Common myeloid progenitor, CD34-positive (primary cell): ENCODE measurements at regions not wholly inside any gene's neighbourhood (a gene's known extent, or its start where the extent isn't known, plus 50 kb on each side); places are given as distances from the start of the nearest gene placed in this dataset.

ENCODE experiments used
- CTCF ChIA-PET: fragments of 350-600 bp; sonication (Branson Sonifier 250); formaldehyde crosslinking; loops from one replicate; lab custom pipeline; 2021; ENCODE audit warnings: antibody characterized with exemption; lab: Charles Lee
- POLR2A ChIA-PET: fragments of 350-600 bp; sonication (Branson Sonifier 250); formaldehyde crosslinking; loops from one replicate; lab custom pipeline; 2021; ENCODE audit warnings: antibody characterized with exemption; lab: Charles Lee
- DNase-seq, 3 donors: peaks; one replicate each; pipeline versions ENCODE4 v3.0.0 to v3.0.0-alpha.2; 2013
- H3K27ac ChIP-seq, 2 experiments: 1 replicate in 1 of 2; 2 replicates in 1 of 2; pipeline ENCODE4 v1.7.0; 2013; ENCODE audit warnings: inconsistent platforms in 2 of 2, low read length in 2 of 2, mild to moderate bottlenecking in 2 of 2, low read depth in 1 of 2, moderate library complexity in 1 of 2; ENCODE audit not compliant: severe bottlenecking in 2 of 2, insufficient read depth in 1 of 2, poor library complexity in 1 of 2
- H3K27me3 ChIP-seq, 5 experiments: replicated peaks in 2 of 5; 1 replicate in 3 of 5; 2 replicates in 2 of 5; pipeline versions ENCODE4 v1.6.1 to v1.7.0; 2013; ENCODE audit warnings: low read length in 4 of 5, mild to moderate bottlenecking in 2 of 5, moderate library complexity in 2 of 5, inconsistent platforms in 1 of 5; ENCODE audit not compliant: insufficient read depth in 5 of 5, control insufficient read depth in 4 of 5
- H3K36me3 ChIP-seq, 4 experiments: 1 replicate in 2 of 4; 2 replicates in 2 of 4; pipeline versions ENCODE4 v1.6.1 to v1.7.0; 2013; ENCODE audit warnings: low read length in 3 of 4, control low read depth in 1 of 4, mild to moderate bottlenecking in 1 of 4; ENCODE audit not compliant: control insufficient read depth in 4 of 4, insufficient read depth in 4 of 4
- H3K4me1 ChIP-seq, 4 experiments: 1 replicate in 3 of 4; 2 replicates in 1 of 4; pipeline versions ENCODE4 v1.6.1 to v1.7.1; 2013; ENCODE audit warnings: low read length in 3 of 4, mild to moderate bottlenecking in 3 of 4, control low read depth in 1 of 4, inconsistent platforms in 1 of 4, moderate library complexity in 1 of 4; ENCODE audit not compliant: control insufficient read depth in 4 of 4, insufficient read depth in 4 of 4; ENCODE audit errors: control extremely low read depth in 1 of 4
- H3K4me3 ChIP-seq, 7 experiments: 1 replicate in 4 of 7; 2 replicates in 3 of 7; pipeline versions ENCODE4 v1.5.1 to v1.7.0; 2013; ENCODE audit warnings: mild to moderate bottlenecking in 7 of 7, low read length in 6 of 7, moderate library complexity in 6 of 7, inconsistent platforms in 2 of 7, low read depth in 2 of 7, control low read depth in 1 of 7; ENCODE audit not compliant: insufficient read depth in 4 of 7, control insufficient read depth in 1 of 7; ENCODE audit errors: extremely low read depth in 1 of 7
- H3K9me3 ChIP-seq, 5 experiments: 1 replicate in 4 of 5; 2 replicates in 1 of 5; pipeline versions ENCODE4 v1.6.1 to v1.7.1; 2013; ENCODE audit warnings: low read length in 4 of 5, mild to moderate bottlenecking in 2 of 5, inconsistent platforms in 1 of 5, low read depth in 1 of 5, moderate library complexity in 1 of 5; ENCODE audit not compliant: control insufficient read depth in 4 of 5, insufficient read depth in 2 of 5; ENCODE audit errors: control extremely low read depth in 1 of 5
- WGBS: methylation state at CpG from one replicate; pipeline ENCODE4 v1.1.5; 2013; ENCODE audit not compliant: insufficient coverage; 5-methylcytosine and 5-hydroxymethylcytosine counted together

DNA sequence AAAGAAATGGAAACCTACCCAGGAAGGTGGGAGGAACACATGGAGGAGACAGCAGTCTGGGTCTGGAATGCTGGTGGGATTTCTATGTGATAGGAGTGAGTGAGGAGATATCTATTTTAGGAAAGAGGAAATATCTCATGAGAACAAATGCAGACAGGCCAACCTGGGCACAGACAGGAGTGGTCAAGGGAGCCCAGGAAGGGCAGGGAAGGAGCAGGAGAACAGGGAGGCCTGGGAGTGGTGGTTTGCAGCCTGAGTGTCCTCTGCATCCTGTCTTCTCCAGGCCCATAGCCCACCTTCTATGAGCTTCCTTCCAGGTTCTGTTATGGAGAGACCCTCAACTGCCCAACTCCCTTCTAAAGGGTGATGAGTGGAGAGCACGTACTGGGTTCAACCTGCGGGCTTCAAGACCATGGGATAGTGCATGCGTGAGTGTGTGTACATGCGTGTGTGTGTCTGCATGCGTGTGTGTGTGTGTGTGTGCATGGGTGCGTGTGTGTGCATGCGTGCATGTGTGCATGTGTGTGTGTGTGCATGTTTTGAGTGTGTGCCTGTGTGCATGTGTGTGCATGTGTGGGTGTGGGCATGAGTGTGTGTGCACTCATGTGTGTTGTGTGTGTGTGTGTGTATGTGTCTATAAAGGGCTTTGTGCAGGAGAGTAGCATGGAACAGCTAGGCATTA is 200.1 kb downstream of the CXCL12 start:
- no peaks in the 10 kb centered on the region for H3K4me1 ChIP-seq
- no peak for DNase-seq
- WGBS = 100% methylated on average over 5 of the region's 7 CpGs
- no peaks in the 10 kb centered on the region for H3K27me3 ChIP-seq
- CTCF ChIA-PET = no interaction called here
- no peak overlapping the region for H3K4me3 ChIP-seq
- H3K36me3 ChIP-seq = no peaks in the 10 kb centered on the region
- H3K27ac ChIP-seq = no peak overlapping the region
- peaks cover 0 to 2% (median 0%) of the 10 kb centered on the region in 5 experiments for H3K9me3 ChIP-seq
- POLR2A ChIA-PET = no interaction called here

DNA sequence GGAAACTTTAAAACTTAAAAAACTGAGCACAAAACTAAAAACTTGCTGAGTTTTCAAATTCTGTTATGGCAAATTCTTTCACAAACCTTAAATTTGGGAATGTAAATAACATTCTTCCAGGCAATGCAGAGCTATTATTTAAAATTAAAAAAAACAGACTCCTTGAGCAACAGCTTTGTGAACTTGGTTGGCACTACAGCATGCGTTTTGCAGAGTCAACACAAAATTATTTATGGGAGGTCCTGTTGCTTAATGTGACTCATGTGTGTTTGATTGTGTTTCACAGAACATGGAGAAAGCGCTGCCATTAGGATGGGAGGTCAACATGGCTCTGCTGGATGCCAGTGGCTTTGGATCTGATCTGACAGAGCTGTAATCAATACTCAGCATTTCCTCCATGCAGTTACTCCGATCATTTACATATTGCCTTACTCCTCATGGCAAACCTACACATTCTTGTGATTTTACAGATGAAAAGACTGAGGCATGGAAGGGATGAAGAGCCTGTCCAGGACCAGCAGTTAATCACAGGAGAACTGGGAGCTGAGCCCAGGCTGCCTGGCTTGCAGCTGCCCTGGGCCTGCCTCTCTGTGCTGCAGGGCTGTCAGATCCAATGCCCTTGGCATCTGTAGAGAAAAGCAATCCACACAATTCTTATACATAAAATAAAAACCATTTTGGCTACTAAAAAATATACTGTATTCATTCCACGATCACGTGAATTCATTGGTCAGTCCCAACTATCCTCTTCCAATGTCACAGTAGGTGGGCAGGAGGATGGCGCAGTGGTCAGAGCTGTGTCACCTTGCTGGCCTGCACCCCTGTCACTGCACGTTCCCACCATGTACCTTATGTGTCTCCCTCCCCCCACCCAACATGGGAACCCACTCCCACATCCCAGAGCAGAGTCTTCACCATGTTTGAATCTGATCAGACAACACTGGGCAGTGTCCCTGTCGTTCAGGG is 200.9 kb downstream of the CXCL12 start:
- ChIA-PET POLR2A (no interaction called here), CTCF (no interaction called here)
- H3K36me3 ChIP-seq = no peaks in the 10 kb centered on the region
- no peak for DNase-seq
- no peak overlapping the region for H3K4me3 ChIP-seq
- no peaks in the 10 kb centered on the region for H3K27me3 ChIP-seq
- WGBS = 96% methylated on average over 3 of the region's 8 CpGs
- no peaks in the 10 kb centered on the region for H3K4me1 ChIP-seq
- H3K9me3 ChIP-seq = no peaks in the 10 kb centered on the region
- no peak overlapping the region for H3K27ac ChIP-seq

GRCh38 chr10:44182909-44183308 is 202.0 kb downstream of the CXCL12 start:
- Histone ChIP-seq H3K27ac (no peak overlapping the region), H3K4me3 (no peak overlapping the region), H3K4me1 (no peaks in the 10 kb centered on the region), H3K9me3 (peaks cover 0 to 1% (median 0%) of the 10 kb centered on the region in 5 experiments), H3K36me3 (no peaks in the 10 kb centered on the region), H3K27me3 (no peaks in the 10 kb centered on the region)
- DNase-seq = no peak
- 100% methylated on average over 1 of the region's 2 CpGs for WGBS
- ChIA-PET CTCF (no interaction called here), POLR2A (no interaction called here)

DNA sequence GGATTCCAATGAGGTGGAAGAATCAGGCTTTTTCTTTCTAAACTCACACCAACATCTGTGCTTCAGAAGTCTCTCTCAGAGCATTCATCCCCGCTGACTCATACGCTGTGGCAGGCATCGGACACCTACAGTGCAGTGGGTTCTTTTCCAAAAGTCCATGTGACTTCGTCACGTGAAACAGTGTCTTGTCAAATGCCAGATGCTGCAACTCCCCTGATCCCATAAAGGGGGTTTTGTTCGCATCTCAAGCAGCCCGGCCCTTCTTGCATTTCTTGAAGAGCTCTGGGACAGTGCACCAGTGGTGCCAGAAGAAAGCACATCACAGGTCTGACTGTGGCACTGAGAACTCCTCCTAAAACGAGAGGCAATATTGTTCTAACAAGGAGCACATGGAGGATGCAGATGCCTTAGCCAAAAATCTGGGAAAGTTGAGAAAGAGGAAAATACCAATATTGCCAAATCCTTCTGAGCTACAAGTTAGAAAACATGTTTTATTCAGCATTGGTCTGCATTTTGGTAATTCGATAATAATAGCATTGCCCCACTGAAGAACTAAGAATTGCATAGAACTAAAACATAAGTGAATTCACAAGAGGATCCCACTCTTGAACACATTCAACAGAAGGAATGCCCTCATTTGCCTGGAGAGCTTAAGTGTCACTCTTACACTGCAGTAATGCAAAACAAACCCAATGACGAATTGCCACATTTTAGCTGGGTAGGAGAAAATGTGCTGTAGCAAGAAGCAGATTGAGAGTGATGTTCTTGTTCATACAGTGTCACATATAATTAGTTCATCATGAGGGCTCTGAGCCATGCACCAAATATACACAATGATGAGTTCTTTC is 204.4 kb downstream of the CXCL12 start:
- DNase-seq = no peak
- no peaks in the 10 kb centered on the region for H3K27me3 ChIP-seq
- no peaks in the 10 kb centered on the region for H3K4me1 ChIP-seq
- no peaks in the 10 kb centered on the region for H3K36me3 ChIP-seq
- no peak overlapping the region for H3K27ac ChIP-seq
- CTCF ChIA-PET = no interaction called here
- 95% methylated on average over 10 of the region's 10 CpGs for WGBS
- no peak overlapping the region for H3K4me3 ChIP-seq
- peaks cover 0 to 1% (median 0%) of the 10 kb centered on the region in 5 experiments for H3K9me3 ChIP-seq
- POLR2A ChIA-PET = no interaction called here

- Histone ChIP-seq H3K36me3 (no peaks in the 10 kb centered on the region), H3K9me3 (peaks cover 0 to 1% (median 0%) of the 10 kb centered on the region in 5 experiments), H3K27me3 (no peaks in the 10 kb centered on the region), H3K4me3 (no peak overlapping the region), H3K4me1 (no peaks in the 10 kb centered on the region), H3K27ac (no peak overlapping the region)
- DNase-seq = no peak
- ChIA-PET CTCF (no interaction called here), POLR2A (no interaction called here)
- WGBS = no CpG with 5 or more reads among the region's 3 CpGs
These were observed 206.0 kb downstream of the CXCL12 start for GRCh38 chr10:44178856-44179255.

- POLR2A ChIA-PET = no interaction called here
- DNase-seq = no peak
- 80% methylated on average over 1 of the region's 3 CpGs for WGBS
- Histone ChIP-seq H3K9me3 (peaks cover 0 to 1% (median 0%) of the 10 kb centered on the region in 5 experiments), H3K4me3 (no peak overlapping the region), H3K4me1 (no peaks in the 10 kb centered on the region), H3K27me3 (no peaks in the 10 kb centered on the region), H3K27ac (no peak overlapping the region), H3K36me3 (no peaks in the 10 kb centered on the region)
- CTCF ChIA-PET = no interaction called here
These were observed 206.6 kb downstream of the CXCL12 start for GRCh38 chr10:44178281-44178680.
